Gastroesophageal sphincter (tissue), 4 donors: ENCODE measurements at regions not wholly inside any gene's neighbourhood (a gene's known extent, or its start where the extent isn't known, plus 50 kb on each side); places are given as distances from the start of the nearest gene placed in this dataset.

Experiments
- ATAC-seq: fragments of 150-250 bp; one replicate; pipeline ENCODE4 v1.9.1; 2016; ENCODE audit warnings: mild to moderate bottlenecking, moderate library complexity
- H3K27ac ChIP-seq, 4 donors: fragments of 200-600 bp; sonication (generic) in 3 of 4; 1 replicate in 3 of 4; 2 replicates in 1 of 4; pipeline ENCODE4 v1.5.1; 2016 to 2019
- H3K27me3 ChIP-seq: fragments of 200-600 bp; sonication (generic); one replicate; pipeline ENCODE4 v1.5.1; 2019
- H3K36me3 ChIP-seq, 2 donors: fragments of 200-600 bp; sonication (generic); one replicate each; pipeline ENCODE4 v1.5.1; 2019; ENCODE audit warnings: control low read depth in 1 of 2
- H3K4me1 ChIP-seq, 3 donors: fragments of 200-600 bp; sonication (generic); 1 replicate in 2 of 3; 2 replicates in 1 of 3; pipeline ENCODE4 v1.5.1; 2016 to 2019; ENCODE audit warnings: control low read depth in 2 of 3
- H3K4me3 ChIP-seq, 2 donors: fragments of 200-600 bp; sonication (generic); one replicate each; pipeline ENCODE4 v1.5.1; 2019; ENCODE audit warnings: mild to moderate bottlenecking in 1 of 2, moderate library complexity in 1 of 2
- H3K9me3 ChIP-seq, 3 donors: fragments of 200-600 bp; sonication (generic); one replicate each; pipeline ENCODE4 v1.5.1; 2017 to 2019; ENCODE audit warnings: control low read depth in 2 of 3
- CTCF ChIP-seq, 4 experiments: fragments of 200-600 bp in 2 of 4; fragments of 450-650 bp in 2 of 4; sonication (generic) in 1 of 4; IDR thresholded peaks; one replicate each; pipeline ENCODE4 v1.5.1; 2017 to 2019; ENCODE audit warnings: antibody characterized with exemption in 4 of 4, mild to moderate bottlenecking in 2 of 4, moderate library complexity in 2 of 4
- EP300 ChIP-seq: sonication (generic); formaldehyde crosslinking; IDR thresholded peaks from one replicate; pipeline ENCODE4 v1.6.1; 2017; ENCODE audit warnings: antibody characterized with exemption, mild to moderate bottlenecking
- POLR2A ChIP-seq, 2 donors: fragments of 450-650 bp; IDR thresholded peaks; one replicate each; pipeline ENCODE4 v1.6.1; 2017; ENCODE audit warnings: antibody characterized with exemption in 2 of 2, mild to moderate bottlenecking in 2 of 2, moderate library complexity in 1 of 2
- POLR2AphosphoS5 ChIP-seq: sonication (generic); formaldehyde crosslinking; IDR thresholded peaks from one replicate; pipeline ENCODE4 v1.6.1; 2017; ENCODE audit warnings: antibody characterized with exemption
- WGBS, 2 donors: methylation state at CpG; one replicate each; pipeline ENCODE4 v1.1.5; 2018; ENCODE audit warnings: low coverage in 1 of 2; 5-methylcytosine and 5-hydroxymethylcytosine counted together

DNA sequence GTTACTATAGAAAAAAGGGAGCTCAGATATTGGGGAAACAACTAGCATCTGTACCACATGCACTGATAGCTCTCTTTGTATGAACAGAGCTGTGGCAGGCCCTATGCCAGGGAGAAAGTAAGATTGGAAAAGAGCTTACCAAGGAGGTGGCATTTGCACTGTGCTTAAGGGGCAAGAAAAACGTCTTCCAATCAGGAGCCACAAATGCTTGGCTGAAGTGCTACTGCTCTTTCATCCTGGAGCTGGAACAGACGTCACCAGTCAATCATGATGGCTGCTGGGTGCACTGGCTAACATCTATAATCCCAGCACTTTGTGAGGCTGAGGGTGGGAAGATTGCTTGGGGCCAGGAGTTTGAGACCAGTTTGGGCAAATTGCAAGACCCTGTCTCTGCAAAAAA is 218.5 kb downstream of the SEC14L1 start:
- WGBS, 2 donors, result 32 to 56% methylated on average over 2 of the region's 2 CpGs
- ATAC-seq, result no peak
- peaks cover 0 to 51% (median 0%) of the 10 kb centered on the region in 3 donors for H3K4me1 ChIP-seq
- no peaks in the 10 kb centered on the region for H3K9me3 ChIP-seq
- H3K27me3 ChIP-seq, result no peaks in the 10 kb centered on the region
- peak overlapping the region in 1 of 4 donors; percentile 48 for H3K27ac ChIP-seq
- no peak overlapping the region for H3K4me3 ChIP-seq
- no peak for TF ChIP-seq EP300
- TF ChIP-seq POLR2A (IDR thresholded peaks at IDR 0.05), result no peak
- no peak for TF ChIP-seq CTCF (IDR thresholded peaks at IDR 0.05)
- no peak for TF ChIP-seq POLR2AphosphoS5
- no peaks in the 10 kb centered on the region for H3K36me3 ChIP-seq

GRCh38 chr17:77361986-77362620 is 221.3 kb downstream of the SEC14L1 start:
- Histone ChIP-seq H3K4me1 (peaks cover 0 to 63% (median 18%) of the 10 kb centered on the region in 3 donors), H3K27ac (peak overlapping the region in 1 of 4 donors; percentile 15), H3K9me3 (no peaks in the 10 kb centered on the region), H3K27me3 (no peaks in the 10 kb centered on the region), H3K36me3 (no peaks in the 10 kb centered on the region), H3K4me3 (no peak overlapping the region)
- no peak for ATAC-seq
- TF ChIP-seq EP300 (no peak), POLR2AphosphoS5 (no peak), CTCF (IDR thresholded peaks at IDR 0.05) (no peak), POLR2A (IDR thresholded peaks at IDR 0.05) (no peak)
- 87% methylated on average over 3 of the region's 8 CpGs; no CpG with 5 or more reads in 1 of the 2 donors for WGBS, 2 donors

- 49 to 60% methylated on average over 1 to 12 of the region's 17 CpGs for WGBS, 2 donors
- H3K9me3 ChIP-seq, result no peaks in the 10 kb centered on the region
Measured at GRCh38 chr17:77363821-77364361, 223.1 kb downstream of the SEC14L1 start.

DNA sequence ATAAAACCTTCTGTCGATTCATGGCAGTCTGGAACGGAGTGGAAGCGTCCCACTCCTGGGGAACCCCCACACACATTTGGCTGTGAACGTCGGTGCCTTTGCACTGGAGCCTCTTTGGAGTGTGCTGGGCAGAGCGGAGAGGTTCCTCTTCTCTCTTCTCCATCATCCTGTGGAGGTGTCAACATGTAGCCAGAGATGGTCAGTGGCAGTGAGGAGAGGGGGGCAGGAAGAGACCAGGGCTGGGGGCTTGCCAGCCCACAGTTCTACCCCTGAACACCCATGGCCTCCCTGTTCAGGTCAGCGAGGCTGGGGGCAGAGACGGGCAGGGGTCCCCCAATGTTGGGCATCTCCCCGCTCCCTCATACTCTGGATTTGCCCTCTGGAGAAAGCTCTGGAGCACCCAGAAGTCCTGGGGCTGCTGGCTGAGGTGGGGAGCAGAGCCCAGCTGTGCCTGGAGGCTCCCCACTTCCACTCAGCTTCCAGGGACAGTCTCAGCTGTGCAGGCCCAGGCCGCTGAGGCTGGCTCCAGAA is 223.7 kb downstream of the SEC14L1 start:
- no peak for TF ChIP-seq POLR2A (IDR thresholded peaks at IDR 0.05)
- TF ChIP-seq POLR2AphosphoS5, result no peak
- no peak for TF ChIP-seq EP300
- no peak for TF ChIP-seq CTCF (IDR thresholded peaks at IDR 0.05)
- Histone ChIP-seq H3K4me3 (no peak overlapping the region), H3K36me3 (no peaks in the 10 kb centered on the region), H3K27ac (peak overlapping the region in 2 of 4 donors; percentile 71 to 79), H3K9me3 (no peaks in the 10 kb centered on the region), H3K27me3 (no peaks in the 10 kb centered on the region), H3K4me1 (peaks cover 0 to 52% (median 18%) of the 10 kb centered on the region in 3 donors)
- no CpG with 5 or more reads among the region's 10 CpGs for WGBS, 2 donors
- no peak for ATAC-seq

More at GRCh38 chr17:77363821-77364361, 223.1 kb downstream of the SEC14L1 start:
- TF ChIP-seq EP300, result no peak
- TF ChIP-seq CTCF (IDR thresholded peaks at IDR 0.05), result no peak
- TF ChIP-seq POLR2A (IDR thresholded peaks at IDR 0.05), result no peak
- TF ChIP-seq POLR2AphosphoS5, result peak; percentile 32
- Histone ChIP-seq H3K4me3 (no peak overlapping the region), H3K27ac (peak overlapping the region in 3 of 4 donors; percentile 23 to 79 (median 71)), H3K36me3 (no peaks in the 10 kb centered on the region), H3K4me1 (peaks cover 0 to 57% (median 18%) of the 10 kb centered on the region in 3 donors), H3K27me3 (no peaks in the 10 kb centered on the region)
- peak; percentile 16 for ATAC-seq
